HG03439 (cell line): ENCODE measurements at regions not wholly inside any gene's neighbourhood (a gene's known extent, or its start where the extent isn't known, plus 50 kb on each side); places are given as distances from the start of the nearest gene placed in this dataset.

ENCODE experiments used
- ATAC-seq: cut with Tn5 transposase; IDR thresholded peaks from one replicate; pipeline ENCODE4 v1.9.1; 2021; ENCODE audit warnings: mild to moderate bottlenecking, moderate library complexity; ENCODE audit not compliant: unreplicated experiment

DNA sequence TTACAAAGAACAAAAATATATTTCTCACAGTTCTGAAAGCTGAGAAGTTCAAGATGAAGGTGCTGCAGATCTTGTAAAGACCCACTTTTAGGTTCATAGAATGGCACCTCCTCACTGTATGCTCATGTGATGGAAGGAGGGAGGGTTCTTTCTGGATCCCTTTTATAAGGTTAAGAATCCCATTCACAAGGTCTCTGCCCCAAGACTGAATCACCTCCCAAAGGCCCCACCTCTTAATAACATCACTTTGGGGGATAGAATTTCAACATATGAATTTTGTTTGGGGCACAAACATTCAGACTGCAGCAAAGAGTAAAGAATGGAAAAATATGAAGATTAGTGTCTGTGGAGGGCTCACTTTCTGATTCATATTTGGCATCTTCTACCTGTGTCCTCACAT, 77.1 kb upstream of the PRR16 start:
- ATAC-seq, result no peak

DNA sequence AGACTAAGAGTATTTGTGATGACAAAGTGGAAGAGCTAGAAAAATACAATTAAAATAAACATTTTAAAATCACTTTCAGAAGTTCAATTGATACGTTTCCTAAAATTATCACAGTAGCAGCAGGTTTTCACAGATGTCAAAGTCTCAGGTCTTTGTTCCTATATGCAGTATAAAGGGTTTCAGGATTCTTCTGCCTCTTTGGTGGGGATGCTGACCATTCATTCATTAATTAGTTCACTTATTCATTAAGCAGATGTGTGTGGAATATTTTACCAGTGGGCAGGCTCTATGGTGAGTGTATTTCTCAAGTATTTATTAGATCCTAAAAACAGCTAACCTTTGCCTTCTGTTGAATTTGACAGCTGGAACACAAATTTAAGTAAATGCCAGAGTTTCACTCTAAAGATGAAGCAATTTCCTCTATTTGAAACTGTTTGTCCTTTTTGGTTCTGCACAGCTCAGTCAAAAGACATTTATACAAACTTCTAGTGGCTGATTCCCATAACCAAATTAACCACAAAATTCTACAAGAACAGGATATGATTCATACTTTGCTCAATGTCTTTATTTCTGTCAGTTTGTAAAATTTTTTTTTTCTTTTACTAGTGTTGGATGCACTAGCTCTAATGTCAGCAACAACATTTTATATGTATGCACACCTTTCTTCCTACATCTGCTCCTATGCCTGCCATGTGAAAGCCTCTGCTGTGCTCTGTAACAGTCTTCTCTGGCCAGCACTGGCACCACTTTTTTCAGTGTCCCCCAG, 75.9 kb upstream of the PRR16 start:
- ATAC-seq, result no peak

DNA sequence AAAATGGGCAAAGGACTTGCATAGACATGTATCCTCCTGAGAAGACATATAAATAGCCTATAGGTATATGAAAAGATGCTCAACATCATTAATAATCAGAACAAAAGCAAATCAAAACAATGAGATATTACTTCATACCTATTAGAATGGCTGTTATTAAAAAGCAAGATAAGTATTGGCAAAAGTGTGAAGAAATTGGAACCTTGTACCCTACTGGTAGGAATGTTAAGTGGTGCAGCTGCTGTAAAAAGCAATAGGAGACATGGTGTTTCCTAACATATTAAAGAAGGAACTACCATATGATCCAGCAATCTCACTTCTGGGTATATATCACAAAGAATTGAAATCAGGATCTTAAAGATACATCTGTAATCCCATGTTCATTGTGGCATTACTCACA, 69.8 kb upstream of the PRR16 start:
- ATAC-seq, result no peak

DNA sequence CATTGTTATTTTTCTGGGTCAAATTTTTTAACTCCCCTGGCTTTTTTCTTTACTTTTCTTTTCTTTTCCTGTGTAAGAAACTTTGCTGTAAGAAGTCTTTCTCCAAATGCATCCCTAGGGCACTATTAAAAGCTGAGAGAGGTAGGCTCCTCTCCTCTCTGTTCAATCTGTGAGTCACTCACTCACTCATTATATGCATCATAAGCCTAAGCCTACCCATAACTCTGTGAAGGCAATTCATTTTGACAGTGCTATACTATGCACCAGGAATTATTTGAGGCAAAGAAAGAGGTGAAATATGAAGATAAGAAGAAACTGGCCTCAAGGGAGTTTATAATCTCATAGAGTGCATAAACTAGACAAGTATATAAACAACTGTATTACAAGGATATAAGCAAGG, 67.9 kb upstream of the PRR16 start:
- ATAC-seq, result no peak

DNA sequence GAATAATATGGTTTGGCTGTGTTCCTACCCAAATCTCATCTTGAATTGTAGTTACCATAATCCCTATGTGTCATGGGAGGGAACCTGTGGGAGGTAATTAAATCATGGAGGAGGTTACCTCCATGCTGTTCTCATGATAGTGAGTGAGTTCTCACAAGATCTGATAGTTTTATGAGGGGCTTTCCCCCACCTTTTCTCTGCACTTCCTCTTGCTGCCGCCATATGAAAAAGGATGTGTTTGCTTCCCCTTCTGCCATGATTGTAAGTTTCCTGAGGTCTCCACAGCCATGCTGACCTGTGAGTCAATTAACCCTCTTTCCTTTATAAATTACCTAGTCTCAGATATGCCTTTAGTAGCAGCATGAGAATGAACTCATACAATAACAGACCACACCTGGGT, 63.7 kb upstream of the PRR16 start:
- no peak for ATAC-seq

DNA sequence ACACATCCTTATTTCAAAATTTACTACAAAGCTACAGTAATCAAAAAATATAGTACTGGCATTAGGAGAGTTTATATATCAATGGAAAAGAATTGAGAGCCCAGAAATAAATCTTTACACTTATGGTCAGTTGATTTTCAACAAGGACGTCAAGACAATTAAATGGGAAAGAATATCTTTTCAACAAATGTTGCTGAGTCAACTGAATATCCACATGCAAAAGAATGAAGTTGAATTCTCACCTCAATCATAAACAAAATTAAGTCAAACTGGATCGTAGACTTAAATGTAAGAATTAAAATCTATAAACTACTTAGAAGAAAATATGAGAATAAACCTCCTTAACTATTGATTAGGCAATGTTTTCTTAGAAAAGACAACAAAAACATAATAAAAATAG, 61.5 kb upstream of the PRR16 start:
- ATAC-seq, result no peak

DNA sequence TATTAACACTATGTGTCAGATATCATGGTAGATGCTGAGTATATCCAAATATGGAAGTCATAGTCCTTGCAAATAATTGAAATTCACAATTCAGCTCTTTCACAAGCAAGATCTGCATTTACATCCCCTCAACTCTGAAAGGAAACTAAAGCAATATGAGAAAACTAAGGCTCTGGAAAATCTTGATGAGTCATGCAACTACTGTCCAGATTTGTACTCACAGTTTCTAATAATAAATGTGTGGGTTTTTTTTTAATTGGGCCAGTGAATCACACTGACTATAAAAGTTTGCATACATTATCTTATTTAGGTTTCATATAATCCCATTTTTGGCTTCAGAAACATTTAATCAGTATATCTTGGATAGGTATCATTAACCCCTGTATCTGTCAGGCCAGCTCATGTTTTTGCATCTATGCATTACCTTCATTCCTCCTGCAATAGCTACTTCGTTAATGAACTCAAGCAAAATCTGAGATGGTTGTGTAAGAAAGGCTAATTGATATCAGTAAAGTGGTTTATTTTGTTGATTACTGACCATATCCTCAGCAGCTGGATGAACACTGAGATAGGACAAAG, 58.7 kb upstream of the PRR16 start:
- no peak for ATAC-seq

DNA sequence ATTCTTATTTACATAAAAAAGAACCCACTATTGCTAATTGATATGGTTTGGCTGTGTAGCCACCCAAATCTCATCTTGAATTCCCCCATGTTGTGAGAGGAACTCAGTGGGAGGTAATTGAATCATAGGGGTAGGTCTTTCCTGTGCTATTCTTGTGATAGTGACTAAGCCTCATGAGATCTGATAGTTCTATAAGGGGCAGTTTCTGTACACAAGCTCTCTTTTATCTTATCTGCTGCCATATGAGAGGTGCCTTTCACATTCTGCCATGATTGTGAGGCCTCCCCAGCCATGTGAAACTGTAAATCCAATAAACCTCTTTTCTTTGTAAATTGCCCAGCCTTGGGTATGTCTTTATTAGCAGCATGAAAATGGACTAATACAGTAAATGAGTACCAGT, 58.2 kb upstream of the PRR16 start:
- no peak for ATAC-seq

DNA sequence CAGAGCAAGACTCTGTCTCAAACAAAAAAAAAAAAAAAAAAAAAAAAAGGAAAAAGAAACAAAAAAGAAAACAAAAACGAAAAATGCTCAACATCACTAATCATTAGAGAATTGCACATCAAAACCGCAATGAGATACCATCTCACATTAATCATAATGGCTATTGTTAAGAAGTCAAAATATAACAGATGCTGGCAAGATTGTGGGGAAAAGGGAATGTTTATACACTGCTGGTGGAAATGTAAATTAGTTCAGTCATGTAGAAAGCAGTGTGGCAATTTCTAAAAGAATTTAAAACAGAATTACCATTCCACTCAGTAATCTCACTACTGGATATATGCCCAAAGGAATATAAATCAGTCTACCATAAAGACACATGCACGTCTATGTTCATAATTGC, 50.4 kb upstream of the PRR16 start:
- no peak for ATAC-seq
